Globus pallidus (tissue), 1 donor: ENCODE measurements at regions not wholly inside any gene's neighbourhood (a gene's known extent, or its start where the extent isn't known, plus 50 kb on each side); places are given as distances from the start of the nearest gene placed in this dataset.

Source experiments
- DNase-seq: peaks from one replicate; pipeline ENCODE4 v3.0.0-alpha.2; 2015; ENCODE audit warnings: low spot score

- no peak for DNase-seq
Observed at GRCh38 chr6:156413154-156413553, 364.0 kb upstream of the ARID1B start.

GRCh38 chr6:156410649-156411048 lies 366.5 kb upstream of the ARID1B start:
- DNase-seq, result no peak

GRCh38 chr6:156408655-156409054 lies 368.5 kb upstream of the ARID1B start:
- DNase-seq, result no peak

- no peak for DNase-seq
Observed at GRCh38 chr6:156407334-156407733, 369.8 kb upstream of the ARID1B start.

GRCh38 chr6:156406688-156407087 lies 370.5 kb upstream of the ARID1B start:
- no peak for DNase-seq

- DNase-seq, result no peak
Observed at GRCh38 chr6:156406099-156406498, 371.1 kb upstream of the ARID1B start.

- DNase-seq, result no peak
Observed at GRCh38 chr6:156402628-156403027, 374.6 kb upstream of the ARID1B start.

- DNase-seq, result no peak
Observed at GRCh38 chr6:156402227-156402626, 375.0 kb upstream of the ARID1B start.

- no peak for DNase-seq
Observed at GRCh38 chr6:156400487-156400886, 376.7 kb upstream of the ARID1B start.

- DNase-seq, result no peak
Observed at GRCh38 chr6:156398966-156399365, 378.2 kb upstream of the ARID1B start.

- DNase-seq, result no peak
Observed at GRCh38 chr6:156398371-156398770, 378.8 kb upstream of the ARID1B start.

- no peak for DNase-seq
Observed at GRCh38 chr6:156396791-156397418, 380.3 kb upstream of the ARID1B start.

- DNase-seq, result no peak
Observed at GRCh38 chr6:156396068-156396771, 381.0 kb upstream of the ARID1B start.

GRCh38 chr6:156395276-156395675 lies 381.9 kb upstream of the ARID1B start:
- DNase-seq, result no peak

GRCh38 chr6:156392648-156393047 lies 384.5 kb upstream of the ARID1B start:
- no peak for DNase-seq

- DNase-seq, result no peak
Observed at GRCh38 chr6:156391977-156392376, 385.2 kb upstream of the ARID1B start.

GRCh38 chr6:156391061-156391672 lies 386.0 kb upstream of the ARID1B start:
- no peak for DNase-seq

- DNase-seq, result no peak
Observed at GRCh38 chr6:156390621-156391020, 386.6 kb upstream of the ARID1B start.

- no peak for DNase-seq
Observed at GRCh38 chr6:156389296-156389695, 387.9 kb upstream of the ARID1B start.

- no peak for DNase-seq
Observed at GRCh38 chr6:156387472-156387871, 389.7 kb upstream of the ARID1B start.

- no peak for DNase-seq
Observed at GRCh38 chr6:156383059-156383458, 394.1 kb upstream of the ARID1B start.

GRCh38 chr6:156379392-156380289 lies 397.5 kb upstream of the ARID1B start:
- DNase-seq, result no peak
